Ovary (tissue), 7 donors: ENCODE measurements at regions not wholly inside any gene's neighbourhood (a gene's known extent, or its start where the extent isn't known, plus 50 kb on each side); places are given as distances from the start of the nearest gene placed in this dataset.
A peak's percentile ranks its signal among the peaks of the same experiment; 100 is the strongest.

Source experiments
- DNase-seq, 5 donors: peaks; one replicate each; pipeline ENCODE4 v3.0.0-alpha.2; 2019 to 2020
- H3K27ac ChIP-seq, 2 donors: fragments of 200-600 bp; one replicate each; pipeline versions ENCODE4 v1.5.1 to v1.8.0; 2019 to 2022
- H3K27me3 ChIP-seq: fragments of 200-600 bp; one replicate; pipeline ENCODE4 v1.8.0; 2022
- H3K36me3 ChIP-seq: fragments of 200-600 bp; sonication (generic); one replicate; pipeline ENCODE4 v1.5.1; 2019
- H3K4me1 ChIP-seq: one replicate; pipeline ENCODE4 v1.8.1; 2013; ENCODE audit warnings: mild to moderate bottlenecking, moderate library complexity; ENCODE audit not compliant: insufficient read depth
- H3K4me3 ChIP-seq: fragments of 200-600 bp; sonication (generic); one replicate; pipeline ENCODE4 v1.5.1; 2017
- H3K9me3 ChIP-seq, 2 donors: fragments of 200-600 bp in 1 of 2; sonication (generic) in 1 of 2; one replicate each; pipeline versions ENCODE4 v1.5.1 to v1.8.1; 2013 to 2019; ENCODE audit warnings: mild to moderate bottlenecking in 1 of 2, moderate library complexity in 1 of 2
- CTCF ChIP-seq, 3 donors: fragments of 450-650 bp in 2 of 3; fragments of 200-600 bp in 1 of 3; IDR thresholded peaks; one replicate each; pipeline versions ENCODE4 v1.5.1 to v1.8.0; 2016 to 2022; ENCODE audit warnings: antibody characterized with exemption in 3 of 3, mild to moderate bottlenecking in 1 of 3
- EP300 ChIP-seq: sonication (generic); formaldehyde crosslinking; IDR thresholded peaks from one replicate; pipeline ENCODE4 v1.6.1; 2017; ENCODE audit warnings: antibody characterized with exemption
- POLR2A ChIP-seq: fragments of 450-650 bp; IDR thresholded peaks from one replicate; pipeline ENCODE4 v1.6.1; 2017; ENCODE audit warnings: antibody characterized with exemption, mild to moderate bottlenecking, moderate library complexity
- WGBS, 3 donors: extraction: QIAGEN DNeasy Blood & Tissue Kit in 1 of 3; methylation state at CpG; one replicate each; pipeline versions ENCODE4 v1.1.5 to v1.1.7; 2013 to 2017; 5-methylcytosine and 5-hydroxymethylcytosine counted together
- intact Hi-C, 4 donors: fragments of 100-400 bp; cut with DNase I; formaldehyde crosslinking; loops; one replicate each; pipeline versions ENCODE4 v1.11.0 to v1.15.1; 2022 to 2023
- donor health status: DM: no; HTN: no; CAD: no; lungs with moderate emphysema.
- donor health status: DM: no; HTN: no; CAD: no.
- donor health status: Bipolar disorder and iron deficiency.
- donor health status: DM: no; HTN: no; CAD: no.
- donor health status: DM: yes; HTN: yes; CAD: no.

GRCh38 chr21:16069178-16070112 is 339.7 kb downstream of the USP25 start:
- TF ChIP-seq POLR2A = no peak
- TF ChIP-seq EP300 = no peak
- Histone ChIP-seq H3K36me3 (no peaks in the 10 kb centered on the region), H3K4me1 (no peaks in the 10 kb centered on the region), H3K27ac (no peak overlapping the region), H3K9me3 (no peaks in the 10 kb centered on the region), H3K27me3 (no peaks in the 10 kb centered on the region), H3K4me3 (no peak overlapping the region)
- WGBS, 3 donors = 78 to 80% (median 80%) methylated on average over 9 of the region's 9 CpGs
- intact Hi-C loops = loop anchor here in 2 of 4 donors (10.0 kb wide), 1 partner anchor 265 kb away; no protein-coding TSS in a partner anchor
- DNase-seq = no peak

GRCh38 chr21:16070207-16070651 is 340.4 kb downstream of the USP25 start:
- H3K27ac ChIP-seq = no peak overlapping the region
- H3K36me3 ChIP-seq = no peaks in the 10 kb centered on the region
- intact Hi-C loops = loop anchor here in 2 of 4 donors (10.0 kb wide), 1 partner anchor 265 kb away; no protein-coding TSS in a partner anchor
- H3K27me3 ChIP-seq = no peaks in the 10 kb centered on the region
- WGBS, 3 donors = 62 to 71% (median 70%) methylated on average over 7 of the region's 7 CpGs
- no peaks in the 10 kb centered on the region for H3K4me1 ChIP-seq
- H3K9me3 ChIP-seq = no peaks in the 10 kb centered on the region
- peak overlapping the region; percentile 36 for H3K4me3 ChIP-seq
- DNase-seq = no peak
- no peak for TF ChIP-seq CTCF (IDR thresholded peaks at IDR 0.05)
- TF ChIP-seq EP300 = no peak
- TF ChIP-seq POLR2A = no peak

GRCh38 chr21:16071092-16071491 is 341.3 kb downstream of the USP25 start:
- intact Hi-C loops = loop anchor here in 2 of 4 donors (10.0 kb wide), 1 partner anchor 264 kb away; no protein-coding TSS in a partner anchor
- Histone ChIP-seq H3K4me1 (no peaks in the 10 kb centered on the region), H3K9me3 (no peaks in the 10 kb centered on the region), H3K27me3 (no peaks in the 10 kb centered on the region), H3K4me3 (peak overlapping the region; percentile 36), H3K27ac (no peak overlapping the region), H3K36me3 (no peaks in the 10 kb centered on the region)
- WGBS, 3 donors = 16 to 28% (median 27%) methylated on average over 9 of the region's 9 CpGs
- TF ChIP-seq POLR2A = no peak
- no peak for TF ChIP-seq EP300
- no peak for TF ChIP-seq CTCF (IDR thresholded peaks at IDR 0.05)
- DNase-seq = peak; percentile 21 to 45 (median 35)

- peak overlapping the region; percentile 22 for H3K4me3 ChIP-seq
- TF ChIP-seq POLR2A = no peak
- TF ChIP-seq EP300 = no peak
- TF ChIP-seq CTCF (IDR thresholded peaks at IDR 0.05) = no peak
- H3K36me3 ChIP-seq = no peaks in the 10 kb centered on the region
- intact Hi-C loops = loop anchor here in 2 of 4 donors (10.0 kb wide), 1 partner anchor 263 kb away; no protein-coding TSS in a partner anchor
- no peak overlapping the region for H3K27ac ChIP-seq
- DNase-seq = no peak
- H3K4me1 ChIP-seq = no peaks in the 10 kb centered on the region
- no peaks in the 10 kb centered on the region for H3K9me3 ChIP-seq
- WGBS, 3 donors = 51 to 63% (median 62%) methylated on average over 2 of the region's 2 CpGs
- H3K27me3 ChIP-seq = no peaks in the 10 kb centered on the region
Observed at GRCh38 chr21:16071761-16072160, 342.0 kb downstream of the USP25 start.
